MCF 10A (cell line): ENCODE measurements at regions not wholly inside any gene's neighbourhood (a gene's known extent, or its start where the extent isn't known, plus 50 kb on each side); places are given as distances from the start of the nearest gene placed in this dataset.

Experiments
- BruUV-seq: library from RNA; stranded (reverse); fragments of 400-500 nt; replicated peaks from 2 replicates; lab custom pipeline; 2021; lab: Mats Ljungman, UMichigan
- CTCF ChIA-PET: fragments of 300-600 bp; sonication (Branson Sonifier 250); formaldehyde crosslinking; extraction: SDS; loops from one replicate; lab custom pipeline; 2021; ENCODE audit warnings: antibody characterized with exemption, inconsistent platforms; lab: Yijun Ruan, JAX
- POLR2A ChIA-PET: fragments of 300-600, 350-650 bp; sonication (Branson Sonifier 250); formaldehyde crosslinking; extraction: SDS; loops from one replicate; lab custom pipeline; 2020; ENCODE audit warnings: antibody characterized with exemption, inconsistent platforms; lab: Yijun Ruan, JAX
- DNase-seq: peaks from one replicate; pipeline ENCODE4 v3.0.0-alpha.2; 2018; ENCODE audit not compliant: unreplicated experiment
- H3K27ac Mint-ChIP-seq: one replicate; pipeline ENCODE4 v1.8.0; 2022; ENCODE audit warnings: mild to moderate bottlenecking, low read depth, mixed read lengths; ENCODE audit not compliant: unreplicated experiment
- H3K27me3 Mint-ChIP-seq: one replicate; pipeline ENCODE4 v1.8.0; 2022; ENCODE audit warnings: mixed read lengths; ENCODE audit not compliant: insufficient read depth, unreplicated experiment
- H3K36me3 Mint-ChIP-seq: one replicate; pipeline ENCODE4 v1.8.0; 2022; ENCODE audit warnings: mild to moderate bottlenecking, moderate library complexity, mixed read lengths; ENCODE audit not compliant: insufficient read depth, unreplicated experiment
- H3K4me1 Mint-ChIP-seq: one replicate; pipeline ENCODE4 v1.8.0; 2022; ENCODE audit warnings: mixed read lengths; ENCODE audit not compliant: insufficient read depth, unreplicated experiment
- H3K4me3 Mint-ChIP-seq: one replicate; pipeline ENCODE4 v1.8.0; 2022; ENCODE audit warnings: mild to moderate bottlenecking, moderate library complexity, mixed read lengths; ENCODE audit not compliant: unreplicated experiment
- H3K9me3 Mint-ChIP-seq: one replicate; pipeline ENCODE4 v1.8.0; 2022; ENCODE audit warnings: mixed read lengths; ENCODE audit not compliant: unreplicated experiment
- intact Hi-C: fragments of 100-400 bp; cut with micrococcal nuclease; formaldehyde crosslinking; loops from 2 replicates; pipeline ENCODE4 v1.14.1; 2022
- TF ChIP-seq, protein P1 (sequence below): fragments of 200-600 bp; IDR thresholded peaks from one replicate; pipeline ENCODE4 v1.8.0; 2022; ENCODE audit warnings: antibody characterized with exemption, mild to moderate bottlenecking; ENCODE audit not compliant: unreplicated experiment

DNA sequence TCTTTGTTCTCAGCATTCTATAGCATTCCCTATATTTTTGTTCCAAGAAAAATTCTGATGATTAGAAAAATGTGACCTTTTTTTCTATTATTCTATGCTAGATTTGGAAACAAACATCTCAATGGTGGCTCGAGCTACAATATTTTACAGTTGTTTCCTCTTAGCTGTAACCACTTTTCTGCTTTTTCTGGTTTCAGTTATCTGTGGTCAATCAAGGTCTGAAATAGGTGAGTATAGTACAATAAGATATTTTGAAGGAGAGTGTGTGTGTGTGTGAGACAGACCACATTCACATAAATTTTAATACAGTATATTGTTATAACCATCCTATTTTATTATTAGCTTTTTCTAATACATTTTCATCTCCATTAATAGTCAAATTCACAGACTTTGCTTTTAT, 564.5 kb upstream of the GHITM start:
- Mint-ChIP-seq H3K36me3 (no peaks in the 10 kb centered on the region), H3K4me1 (no peaks in the 10 kb centered on the region), H3K9me3 (peaks cover 14% of the 10 kb centered on the region), H3K27ac (no peak overlapping the region), H3K27me3 (no peaks in the 10 kb centered on the region), H3K4me3 (no peak overlapping the region)
- intact Hi-C loops = no loop called here
- no peak for DNase-seq
- BruUV-seq = no TSS peak
- ChIA-PET POLR2A (no interaction called here), CTCF (no interaction called here)
- TF ChIP-seq, protein P1, sequence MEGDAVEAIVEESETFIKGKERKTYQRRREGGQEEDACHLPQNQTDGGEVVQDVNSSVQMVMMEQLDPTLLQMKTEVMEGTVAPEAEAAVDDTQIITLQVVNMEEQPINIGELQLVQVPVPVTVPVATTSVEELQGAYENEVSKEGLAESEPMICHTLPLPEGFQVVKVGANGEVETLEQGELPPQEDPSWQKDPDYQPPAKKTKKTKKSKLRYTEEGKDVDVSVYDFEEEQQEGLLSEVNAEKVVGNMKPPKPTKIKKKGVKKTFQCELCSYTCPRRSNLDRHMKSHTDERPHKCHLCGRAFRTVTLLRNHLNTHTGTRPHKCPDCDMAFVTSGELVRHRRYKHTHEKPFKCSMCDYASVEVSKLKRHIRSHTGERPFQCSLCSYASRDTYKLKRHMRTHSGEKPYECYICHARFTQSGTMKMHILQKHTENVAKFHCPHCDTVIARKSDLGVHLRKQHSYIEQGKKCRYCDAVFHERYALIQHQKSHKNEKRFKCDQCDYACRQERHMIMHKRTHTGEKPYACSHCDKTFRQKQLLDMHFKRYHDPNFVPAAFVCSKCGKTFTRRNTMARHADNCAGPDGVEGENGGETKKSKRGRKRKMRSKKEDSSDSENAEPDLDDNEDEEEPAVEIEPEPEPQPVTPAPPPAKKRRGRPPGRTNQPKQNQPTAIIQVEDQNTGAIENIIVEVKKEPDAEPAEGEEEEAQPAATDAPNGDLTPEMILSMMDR = no peak

DNA sequence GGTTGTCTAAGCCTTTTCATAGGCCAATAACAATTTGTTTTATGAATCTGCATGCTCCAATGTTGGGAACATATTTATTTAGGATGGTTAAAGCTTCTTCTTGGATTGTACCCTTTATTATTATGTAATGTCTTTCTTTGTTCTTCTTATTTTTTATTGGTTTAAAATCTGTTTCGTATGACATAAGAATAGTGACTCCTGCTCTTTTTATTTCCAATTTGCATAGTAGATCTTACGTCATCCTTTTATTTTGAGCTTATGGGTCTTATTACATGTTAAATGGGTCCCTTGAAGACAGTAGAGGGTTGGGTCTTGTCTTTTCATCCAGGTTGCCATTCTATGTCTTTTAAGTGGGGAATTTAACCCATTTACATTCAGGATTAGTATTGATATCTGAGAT, 561.9 kb upstream of the GHITM start:
- TF ChIP-seq, protein P1 = no peak
- Mint-ChIP-seq H3K27me3 (no peaks in the 10 kb centered on the region), H3K9me3 (peaks cover 14% of the 10 kb centered on the region), H3K4me1 (no peaks in the 10 kb centered on the region), H3K27ac (no peak overlapping the region), H3K4me3 (no peak overlapping the region), H3K36me3 (no peaks in the 10 kb centered on the region)
- ChIA-PET CTCF (no interaction called here), POLR2A (interaction anchor here (0.6 kb wide), 1 partner anchor 221 kb away, joined by 3 read pairs; no protein-coding TSS in a partner anchor)
- intact Hi-C loops = no loop called here
- no TSS peak for BruUV-seq
- DNase-seq = no peak

DNA sequence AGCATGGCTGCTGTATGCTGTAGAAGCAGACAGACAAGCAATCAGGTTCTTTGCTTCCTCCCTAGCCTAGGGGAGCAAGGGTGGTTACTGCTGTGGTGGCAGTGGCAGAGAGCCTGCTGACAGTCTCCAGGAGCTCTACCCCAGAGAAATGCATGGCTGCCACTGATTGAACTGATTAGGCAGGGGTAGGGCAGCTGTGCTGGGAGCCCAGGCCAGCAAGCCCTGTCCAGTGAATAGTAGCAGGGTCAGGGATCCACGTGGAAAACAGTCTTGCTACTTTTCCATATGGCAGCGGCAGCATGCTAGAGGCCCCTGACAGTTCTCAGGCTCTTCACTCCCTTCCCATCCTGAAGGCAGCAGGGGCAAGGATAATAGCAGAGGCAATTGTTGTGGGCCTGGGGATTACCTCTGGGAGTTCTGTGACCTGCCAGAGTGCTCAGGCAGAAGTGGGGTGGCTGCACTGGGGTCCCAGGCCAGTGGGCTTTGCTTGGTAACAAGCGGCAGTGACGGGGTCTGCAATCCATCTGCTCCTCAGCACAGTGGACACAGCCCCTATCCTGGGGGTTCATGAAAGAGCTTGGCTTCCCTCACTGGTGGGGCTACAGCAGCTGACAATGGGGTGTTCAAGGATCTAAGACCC, 558.8 kb upstream of the GHITM start:
- POLR2A ChIA-PET = no interaction called here
- H3K4me3 Mint-ChIP-seq = no peak overlapping the region
- peaks cover 14% of the 10 kb centered on the region for H3K9me3 Mint-ChIP-seq
- H3K27ac Mint-ChIP-seq = no peak overlapping the region
- TF ChIP-seq, protein P1 = no peak
- intact Hi-C loops = no loop called here
- no peaks in the 10 kb centered on the region for H3K36me3 Mint-ChIP-seq
- H3K27me3 Mint-ChIP-seq = no peaks in the 10 kb centered on the region
- BruUV-seq = no TSS peak
- no peaks in the 10 kb centered on the region for H3K4me1 Mint-ChIP-seq
- CTCF ChIA-PET = interaction anchor here (1.2 kb wide), 1 partner anchor 13 kb away, joined by 3 read pairs; no protein-coding TSS in a partner anchor
- no peak for DNase-seq

DNA sequence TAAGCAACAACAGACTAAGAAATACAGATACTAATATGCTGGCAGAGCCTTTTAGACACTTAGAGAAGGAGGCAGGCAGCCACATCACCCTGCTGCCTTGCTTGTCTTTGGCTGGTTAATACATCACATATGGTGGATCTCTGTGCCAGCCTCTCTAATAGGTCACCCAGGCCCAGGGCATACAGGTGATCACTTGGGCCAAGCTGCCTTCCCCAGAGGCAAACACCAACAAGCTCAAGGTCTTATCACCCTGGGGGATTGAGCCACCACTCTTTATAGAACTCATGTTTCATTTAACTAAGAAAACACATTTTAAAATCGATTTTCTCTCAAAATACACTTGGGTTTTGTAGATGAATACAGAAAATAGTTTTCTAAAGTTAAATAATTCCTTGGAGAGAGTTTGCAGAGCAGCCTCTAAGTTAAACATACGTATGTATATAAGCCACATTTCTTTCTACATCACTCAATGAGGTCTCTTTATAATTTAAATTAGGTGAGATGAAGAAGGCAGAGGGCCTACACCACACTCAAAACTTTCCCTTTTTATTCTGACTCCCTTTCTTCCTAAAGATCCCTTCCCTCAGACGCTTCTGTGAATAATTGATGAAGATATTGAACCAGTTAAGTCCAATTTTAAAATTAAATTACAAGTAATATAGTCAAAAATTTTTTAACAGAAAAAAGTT, 556.8 kb upstream of the GHITM start:
- no TSS peak for BruUV-seq
- intact Hi-C loops = no loop called here
- Mint-ChIP-seq H3K27ac (no peak overlapping the region), H3K9me3 (peaks cover 11% of the 10 kb centered on the region), H3K4me3 (no peak overlapping the region), H3K4me1 (no peaks in the 10 kb centered on the region), H3K27me3 (no peaks in the 10 kb centered on the region), H3K36me3 (no peaks in the 10 kb centered on the region)
- DNase-seq = no peak
- ChIA-PET CTCF (no interaction called here), POLR2A (no interaction called here)
- TF ChIP-seq, protein P1 = no peak
